H9 (cell line): ENCODE measurements at regions not wholly inside any gene's neighbourhood (a gene's known extent, or its start where the extent isn't known, plus 50 kb on each side); places are given as distances from the start of the nearest gene placed in this dataset.

Experiments used
- DNase-seq: peaks from one replicate; pipeline ENCODE4 v3.0.0-alpha.2; 2017
- H2AFZ ChIP-seq: one replicate; pipeline ENCODE4 v1.6.1; 2013; ENCODE audit warnings: mild to moderate bottlenecking, low read length, control low read depth, moderate library complexity
- H2AK5ac ChIP-seq: 2 replicates; pipeline ENCODE4 v1.6.1; 2013; ENCODE audit warnings: low read length, control low read depth, mixed read lengths; ENCODE audit not compliant: insufficient read length
- H2BK120ac ChIP-seq: one replicate; pipeline ENCODE4 v1.6.1; 2013; ENCODE audit warnings: low read depth, mild to moderate bottlenecking, low read length, control low read depth, inconsistent platforms; ENCODE audit not compliant: poor library complexity, severe bottlenecking
- H2BK12ac ChIP-seq: 2 replicates; pipeline ENCODE4 v1.6.1; 2013; ENCODE audit warnings: low read length, control low read depth, mixed read lengths, low read depth; ENCODE audit not compliant: insufficient read length
- H2BK15ac ChIP-seq: 2 replicates; pipeline ENCODE4 v1.6.1; 2013; ENCODE audit warnings: low read depth, low read length, control low read depth
- H2BK20ac ChIP-seq: one replicate; pipeline ENCODE4 v1.6.1; 2013; ENCODE audit warnings: low read depth, mild to moderate bottlenecking, low read length, control low read depth, inconsistent platforms; ENCODE audit not compliant: poor library complexity, severe bottlenecking
- H2BK5ac ChIP-seq: 2 replicates; pipeline ENCODE4 v1.6.1; 2013; ENCODE audit warnings: low read length, control low read depth, mixed read lengths; ENCODE audit not compliant: insufficient read length
- H3K14ac ChIP-seq: 2 replicates; pipeline ENCODE4 v1.6.1; 2013; ENCODE audit warnings: low read length, control low read depth; ENCODE audit not compliant: insufficient read depth
- H3K18ac ChIP-seq: 2 replicates; pipeline ENCODE4 v1.6.1; 2013; ENCODE audit warnings: low read depth, mild to moderate bottlenecking, mixed read lengths, low read length, control low read depth; ENCODE audit not compliant: insufficient read length
- H3K23ac ChIP-seq: 2 replicates; pipeline ENCODE4 v1.6.1; 2013; ENCODE audit warnings: low read length, control low read depth, mixed read lengths, low read depth; ENCODE audit not compliant: insufficient read length
- H3K23me2 ChIP-seq: 2 replicates; pipeline ENCODE4 v1.6.1; 2013; ENCODE audit warnings: low read depth, mild to moderate bottlenecking, mixed read lengths, low read length, control low read depth; ENCODE audit not compliant: insufficient read length, poor library complexity, severe bottlenecking
- H3K27ac ChIP-seq: 2 replicates; pipeline ENCODE4 v1.5.1; 2013; ENCODE audit warnings: low read length, control low read depth, mixed read lengths, low read depth; ENCODE audit not compliant: insufficient read length
- H3K27me3 ChIP-seq: 2 replicates; pipeline ENCODE4 v1.6.1; 2013; ENCODE audit warnings: low read length, control low read depth, inconsistent platforms; ENCODE audit not compliant: insufficient read depth
- H3K4ac ChIP-seq: 2 replicates; pipeline ENCODE4 v1.6.1; 2013; ENCODE audit warnings: low read depth, mild to moderate bottlenecking, control low read depth, inconsistent platforms, low read length, moderate library complexity
- H3K4me1 ChIP-seq: 2 replicates; pipeline ENCODE4 v1.6.1; 2013; ENCODE audit warnings: low read length, control low read depth, inconsistent platforms; ENCODE audit not compliant: insufficient read depth
- H3K4me2 ChIP-seq: 2 replicates; pipeline ENCODE4 v1.6.1; 2013; ENCODE audit warnings: low read length, control low read depth, mixed read lengths; ENCODE audit not compliant: insufficient read length, insufficient read depth
- H3K56ac ChIP-seq: 2 replicates; pipeline ENCODE4 v1.6.1; 2013; ENCODE audit warnings: low read depth, mild to moderate bottlenecking, mixed read lengths, low read length, control low read depth; ENCODE audit not compliant: insufficient read length
- H3K79me1 ChIP-seq: 2 replicates; pipeline ENCODE4 v1.6.1; 2013; ENCODE audit warnings: low read depth, mild to moderate bottlenecking, moderate library complexity, low read length, control low read depth, inconsistent platforms; ENCODE audit not compliant: insufficient read depth, poor library complexity, severe bottlenecking
- H3K79me2 ChIP-seq: 2 replicates; pipeline ENCODE4 v1.6.1; 2013; ENCODE audit warnings: low read length, control low read depth, inconsistent platforms; ENCODE audit not compliant: insufficient read depth
- H3K9ac ChIP-seq: 2 replicates; pipeline ENCODE4 v1.6.1; 2013; ENCODE audit warnings: low read length, control low read depth, mixed read lengths; ENCODE audit not compliant: insufficient read length; ENCODE audit errors: extremely low read depth
- H3K9me3 ChIP-seq: one replicate; pipeline ENCODE4 v1.6.1; 2013; ENCODE audit warnings: low read depth, low read length, inconsistent platforms; ENCODE audit not compliant: control insufficient read depth
- H3T11ph ChIP-seq: one replicate; pipeline ENCODE4 v1.6.1; 2013; ENCODE audit warnings: mild to moderate bottlenecking, low read length, control low read depth, inconsistent platforms
- H4K20me1 ChIP-seq: one replicate; pipeline ENCODE4 v1.6.1; 2013; ENCODE audit not compliant: control insufficient read depth, insufficient read length, insufficient read depth
- H4K5ac ChIP-seq: 2 replicates; pipeline ENCODE4 v1.6.1; 2013; ENCODE audit warnings: low read depth, mild to moderate bottlenecking, mixed read lengths, low read length, control low read depth; ENCODE audit not compliant: insufficient read length
- H4K8ac ChIP-seq: replicated peaks from 2 replicates; pipeline ENCODE4 v1.6.1; 2013; ENCODE audit warnings: low read length, control low read depth, mixed read lengths, low read depth; ENCODE audit not compliant: insufficient read length
- H4K91ac ChIP-seq: 2 replicates; pipeline ENCODE4 v1.6.1; 2013; ENCODE audit warnings: low read depth, mild to moderate bottlenecking, moderate library complexity, mixed read lengths, low read length, control low read depth; ENCODE audit not compliant: insufficient read length
- H3K27ac Mint-ChIP-seq, 3 experiments: 2 replicates in 2 of 3; 3 replicates in 1 of 3; pipeline ENCODE4 v1.8.0; 2020 to 2021; ENCODE audit warnings: mixed read lengths in 3 of 3, mild to moderate bottlenecking in 1 of 3, moderate library complexity in 1 of 3
- H3K27me3 Mint-ChIP-seq: 2 replicates; pipeline ENCODE4 v1.8.0; 2021; ENCODE audit warnings: low read depth, mild to moderate bottlenecking, moderate library complexity, mixed read lengths
- H3K36me3 Mint-ChIP-seq, 3 experiments: 2 replicates in 2 of 3; 3 replicates in 1 of 3; pipeline ENCODE4 v1.8.0; 2020 to 2021; ENCODE audit warnings: low read depth in 3 of 3, mixed read lengths in 3 of 3; ENCODE audit not compliant: insufficient read depth in 1 of 3
- H3K4me1 Mint-ChIP-seq, 2 experiments: 2 replicates each; pipeline ENCODE4 v1.8.0; 2020; ENCODE audit warnings: mixed read lengths in 2 of 2
- H3K4me3 Mint-ChIP-seq, 2 experiments: 2 replicates in 1 of 2; 3 replicates in 1 of 2; pipeline ENCODE4 v1.8.0; 2020 to 2021; ENCODE audit warnings: mild to moderate bottlenecking in 2 of 2, mixed read lengths in 2 of 2, moderate library complexity in 1 of 2
- H3K9me3 Mint-ChIP-seq, 2 experiments: 2 replicates in 1 of 2; 3 replicates in 1 of 2; pipeline ENCODE4 v1.8.0; 2020; ENCODE audit warnings: mild to moderate bottlenecking in 2 of 2, mixed read lengths in 2 of 2, moderate library complexity in 1 of 2
- CTCF ChIP-seq: fragments of 200-600 bp; sonication (generic); conservative IDR thresholded peaks from 3 replicates; pipeline ENCODE4 v1.8.0; 2021; ENCODE audit warnings: antibody characterized with exemption, mild to moderate bottlenecking

GRCh38 chrX:27236681-27237080 lies 226.5 kb downstream of the PPP4R3C start:
- no peak overlapping the region for H3T11ph ChIP-seq
- no peak overlapping the region for H4K8ac ChIP-seq
- no peak overlapping the region for H3K9ac ChIP-seq
- no peaks in the 10 kb centered on the region for H3K4me1 ChIP-seq
- no peak overlapping the region for H2BK12ac ChIP-seq
- H3K4me1 Mint-ChIP-seq: no peaks in the 10 kb centered on the region
- no peak overlapping the region for H2BK120ac ChIP-seq
- H3K4ac ChIP-seq: no peak overlapping the region
- no peak overlapping the region for H3K27ac ChIP-seq
- no peak overlapping the region for H3K14ac ChIP-seq
- no peak overlapping the region for H3K27ac Mint-ChIP-seq
- H2BK20ac ChIP-seq: no peak overlapping the region
- H3K4me2 ChIP-seq: no peak overlapping the region
- no peaks in the 10 kb centered on the region for H3K27me3 ChIP-seq
- no peak overlapping the region for H3K18ac ChIP-seq
- H3K4me3 Mint-ChIP-seq: no peak overlapping the region
- H2AFZ ChIP-seq: no peak overlapping the region
- H3K23ac ChIP-seq: no peak overlapping the region
- H3K56ac ChIP-seq: no peak overlapping the region
- peaks cover 10% of the 10 kb centered on the region for H3K9me3 ChIP-seq
- TF ChIP-seq CTCF: no peak
- H4K91ac ChIP-seq: no peak overlapping the region
- no peak overlapping the region for H4K5ac ChIP-seq
- H3K79me1 ChIP-seq: no peaks in the 10 kb centered on the region
- H4K20me1 ChIP-seq: no peaks in the 10 kb centered on the region
- H2AK5ac ChIP-seq: no peak overlapping the region
- DNase-seq: no peak
- H3K27me3 Mint-ChIP-seq: no peaks in the 10 kb centered on the region
- H2BK15ac ChIP-seq: no peak overlapping the region
- H2BK5ac ChIP-seq: no peak overlapping the region
- no peaks in the 10 kb centered on the region for H3K79me2 ChIP-seq
- no peaks in the 10 kb centered on the region for H3K23me2 ChIP-seq
- H3K9me3 Mint-ChIP-seq: peaks cover 47 to 56% of the 10 kb centered on the region in 2 experiments
- H3K36me3 Mint-ChIP-seq: peaks cover 14 to 24% (median 18%) of the 10 kb centered on the region in 3 experiments; a peak in 6 of 7 replicates
